HG03097 (cell line): ENCODE measurements at regions not wholly inside any gene's neighbourhood (a gene's known extent, or its start where the extent isn't known, plus 50 kb on each side); places are given as distances from the start of the nearest gene placed in this dataset.
"Not testable (repeated sequence)": the region's sequence is repeated elsewhere in the genome, so short reads cannot be mapped to it uniquely, and the experiment has no call there.

Source experiments
- ATAC-seq: cut with Tn5 transposase; IDR thresholded peaks from one replicate; pipeline ENCODE4 v1.9.1; 2021; ENCODE audit not compliant: unreplicated experiment, low FRiP score

- ATAC-seq: no peak
Observed at GRCh38 chr2:67755156-67755882, 307.5 kb downstream of the C1D start.

GRCh38 chr2:67760995-67761394 is 301.8 kb downstream of the C1D start:
- ATAC-seq: no peak

- ATAC-seq: no peak
Observed at GRCh38 chr2:67771380-67771779, 291.4 kb downstream of the C1D start.

- ATAC-seq: no peak
Observed at GRCh38 chr2:67772216-67773170, 290.3 kb downstream of the C1D start.

GRCh38 chr2:67773851-67774250 is 289.0 kb downstream of the C1D start:
- no peak for ATAC-seq

DNA sequence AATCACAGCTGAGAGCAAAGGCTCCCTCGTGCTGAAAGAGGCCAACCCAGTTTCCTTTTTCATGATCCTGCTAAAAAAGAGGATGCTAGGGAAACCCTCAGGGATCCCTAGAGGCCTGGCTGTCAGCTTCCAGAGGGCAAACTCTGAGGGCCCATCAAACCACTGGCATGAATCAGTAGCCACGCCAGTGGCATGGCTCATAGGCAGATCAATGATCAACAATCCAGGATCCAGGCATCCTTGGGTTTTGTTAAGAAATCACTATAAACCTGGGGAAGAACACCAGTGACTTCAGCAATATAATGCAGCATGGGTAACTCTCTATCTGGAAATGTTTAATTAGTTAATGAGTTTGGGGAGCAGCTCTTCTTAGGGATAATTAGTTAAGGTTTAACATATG is 286.5 kb downstream of the C1D start:
- ATAC-seq: no peak

- ATAC-seq: no peak
Observed at GRCh38 chr2:67777010-67777409, 285.8 kb downstream of the C1D start.

DNA sequence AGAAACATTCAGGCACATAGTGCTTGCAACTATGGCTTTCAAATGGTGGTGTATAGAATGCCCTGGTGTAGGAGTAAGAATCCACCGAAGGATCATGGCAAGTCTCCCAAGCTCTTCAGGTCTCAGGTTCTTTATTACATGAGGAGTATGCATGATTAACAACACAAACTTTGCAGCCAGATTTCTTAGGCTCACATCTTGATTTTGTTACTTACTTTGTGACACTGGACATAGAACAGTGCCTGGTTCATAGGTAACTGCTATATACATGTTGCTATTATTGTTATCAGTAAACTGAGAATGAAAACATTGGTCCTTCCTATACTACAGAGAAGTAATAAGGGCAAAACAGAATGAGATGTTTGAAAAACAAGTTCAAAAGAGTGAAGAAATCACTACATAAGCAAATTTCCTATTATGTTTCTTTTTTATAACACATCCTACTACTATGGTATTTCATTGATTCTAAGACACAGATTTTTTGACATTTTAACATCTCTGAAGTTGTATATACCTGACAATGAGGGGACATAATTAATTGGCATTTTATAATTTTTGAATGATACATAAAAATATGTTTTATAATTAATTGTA is 284.9 kb downstream of the C1D start:
- no peak for ATAC-seq

DNA sequence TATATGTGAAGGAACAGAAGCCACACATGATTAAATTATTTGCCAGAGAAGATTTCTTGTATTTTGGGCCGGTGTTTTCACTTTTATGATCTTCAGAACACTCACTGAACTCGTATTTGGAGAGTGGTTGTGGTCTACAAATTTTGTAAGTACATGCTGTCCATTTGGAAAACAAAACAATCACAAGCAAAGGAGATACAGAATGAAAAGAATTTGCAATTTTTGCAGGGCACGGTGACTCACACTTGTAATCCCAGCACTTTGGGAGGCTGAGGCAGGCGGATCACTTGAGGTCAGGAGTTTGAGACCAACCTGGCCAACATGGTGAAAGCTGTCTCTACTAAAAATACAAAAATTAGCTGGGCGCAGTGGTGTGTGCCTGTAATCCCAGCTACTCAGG is 282.0 kb downstream of the C1D start:
- ATAC-seq: not testable (repeated sequence)

DNA sequence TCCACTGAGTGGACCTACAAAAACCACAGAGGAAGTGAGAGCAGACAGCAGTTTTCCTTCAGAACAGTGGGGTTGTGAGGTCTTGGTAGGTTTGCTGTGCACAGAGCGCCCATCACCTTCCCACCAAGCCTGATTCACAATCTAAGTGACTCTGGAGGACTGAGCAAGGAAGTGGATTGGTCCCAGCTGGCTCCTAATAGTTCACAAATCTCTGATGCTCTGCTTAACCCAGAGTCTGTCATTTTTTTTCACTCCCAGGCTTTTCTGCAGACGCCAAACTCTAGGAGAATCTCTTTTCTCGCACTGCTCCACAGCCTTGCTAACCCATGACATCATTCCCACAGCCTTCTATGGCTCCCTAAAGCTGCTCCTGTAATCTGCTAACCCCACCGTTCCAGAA is 280.4 kb downstream of the C1D start:
- no peak for ATAC-seq

DNA sequence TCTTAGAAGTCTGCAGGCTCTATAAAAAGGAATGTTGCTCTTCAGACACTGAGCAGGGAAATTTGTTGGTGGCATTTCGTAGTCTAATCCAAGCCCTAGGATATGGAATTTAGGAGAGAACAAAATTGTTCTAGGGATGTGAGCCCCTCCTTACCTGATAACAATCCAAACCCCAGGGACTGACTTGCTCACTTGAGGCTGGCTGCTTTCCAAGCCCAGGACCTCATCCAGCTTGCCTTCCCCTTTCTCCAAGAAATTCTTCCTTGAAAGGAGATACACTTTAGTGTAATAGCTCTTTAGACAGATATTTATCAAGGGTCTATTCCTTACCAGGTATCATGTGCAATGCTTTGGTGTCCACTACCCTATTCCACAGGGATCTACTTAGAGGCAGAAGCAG is 279.8 kb downstream of the C1D start:
- ATAC-seq: no peak

GRCh38 chr2:67790622-67791021 is 272.2 kb downstream of the C1D start:
- ATAC-seq: no peak

DNA sequence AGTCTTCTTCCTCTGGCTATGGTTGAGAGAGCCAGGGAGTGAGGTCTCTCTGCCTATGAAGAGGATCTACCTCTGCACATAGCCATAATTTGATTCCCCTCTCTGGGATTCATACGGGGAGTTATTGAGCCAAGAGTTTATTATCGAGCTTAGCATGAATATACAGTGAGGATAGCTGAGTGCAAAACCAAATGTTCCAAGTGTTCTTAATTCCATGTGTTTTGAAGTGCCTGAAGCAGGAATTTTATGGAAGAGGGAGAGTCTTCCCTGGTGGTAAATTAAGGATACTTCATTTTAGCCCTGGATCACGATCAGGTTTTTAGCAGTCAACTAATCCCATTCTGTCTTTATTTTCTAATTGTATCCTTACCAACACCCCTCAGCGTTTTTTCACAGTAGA is 270.6 kb downstream of the C1D start:
- no peak for ATAC-seq

GRCh38 chr2:67792681-67793091 is 270.1 kb downstream of the C1D start:
- no peak for ATAC-seq

GRCh38 chr2:67797801-67798540 is 264.8 kb downstream of the C1D start:
- ATAC-seq: no peak

- no peak for ATAC-seq
Observed at GRCh38 chr2:67798541-67799160, 264.2 kb downstream of the C1D start.

- no peak for ATAC-seq
Observed at GRCh38 chr2:67799886-67800285, 262.9 kb downstream of the C1D start.

DNA sequence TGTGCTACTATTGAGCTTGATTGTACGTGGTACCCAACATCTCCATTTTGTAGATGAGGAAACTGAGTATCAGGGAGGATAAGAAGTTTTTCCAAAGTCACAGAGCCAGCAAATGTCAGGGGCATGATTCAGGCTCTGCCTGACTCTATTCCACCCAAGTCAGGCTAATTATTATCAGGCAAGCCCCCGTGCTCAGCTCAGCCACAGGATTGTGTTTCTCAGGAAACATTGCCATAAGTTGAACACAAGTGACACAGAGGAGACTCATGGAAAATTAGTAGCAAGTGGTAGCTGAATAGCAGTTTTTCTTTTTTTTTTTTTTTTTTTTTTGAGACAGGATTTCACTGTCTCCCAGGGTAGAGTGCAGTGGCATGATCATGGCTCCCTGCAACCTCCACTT is 260.5 kb downstream of the C1D start:
- ATAC-seq: no peak

GRCh38 chr2:67802824-67803223 is 260.0 kb downstream of the C1D start:
- no peak for ATAC-seq

- no peak for ATAC-seq
Observed at GRCh38 chr2:67806816-67807215, 256.0 kb downstream of the C1D start.
